ENCODE measurements at regions not wholly inside any gene's neighbourhood (a gene's known extent, or its start where the extent isn't known, plus 50 kb on each side); places are given as distances from the start of the nearest gene placed in this dataset.

- Histone ChIP-seq H3K18ac (ENCODE audit: low read depth, low read length) (no peak overlapping the region), H2BK20ac (ENCODE audit: low read depth, low read length) (no peak overlapping the region), H3K27ac (ENCODE audit: insufficient read depth, low read length) (no peak overlapping the region), H3K14ac (replicated peaks; ENCODE audit: low read depth, low read length) (no peak overlapping the region), H3K4me1 (ENCODE audit: control insufficient read depth, insufficient read depth, low read length) (no peaks in the 10 kb centered on the region), H3K27me3 (ENCODE audit: control insufficient read depth, insufficient read depth, low read length) (no peaks in the 10 kb centered on the region), H4K20me1 (ENCODE audit: insufficient read depth, low read length) (no peaks in the 10 kb centered on the region), H3K9ac (ENCODE audit: low read depth, low read length) (no peak overlapping the region), H3K23ac (ENCODE audit: low read depth, low read length) (no peak overlapping the region), H2AK9ac (replicated peaks; ENCODE audit: low read depth, low read length, poor library complexity) (no peak overlapping the region), H3K9me3 (ENCODE audit: control insufficient read depth, insufficient read depth, low read length) (no peaks in the 10 kb centered on the region), H3K4ac (ENCODE audit: low read depth, low read length) (no peak overlapping the region), H3K56ac (ENCODE audit: extremely low read depth, insufficient read depth, low read length) (no peak overlapping the region), H3K4me3 (ENCODE audit: insufficient read depth, low read depth, low read length) (no peak overlapping the region), H4K8ac (ENCODE audit: low read depth in 2 of 2, low read length in 2 of 2) (no peak overlapping the region), H4K5ac (ENCODE audit: low read depth, low read length) (no peak overlapping the region), H3K9me1 (ENCODE audit: insufficient read depth, low read length) (no peaks in the 10 kb centered on the region), H2BK15ac (ENCODE audit: low read depth, low read length) (no peak overlapping the region), H3K4me2 (ENCODE audit: low read depth, low read length) (no peak overlapping the region), H2BK5ac (ENCODE audit: low read depth, low read length, poor library complexity, severe bottlenecking) (no peak overlapping the region), H2AFZ (replicated peaks; ENCODE audit: low read length, poor library complexity) (no peak overlapping the region), H3K36me3 (ENCODE audit: control insufficient read depth, insufficient read depth, low read length) (no peaks in the 10 kb centered on the region), H2BK120ac (ENCODE audit: low read depth, low read length) (no peak overlapping the region), H2AK5ac (ENCODE audit: low read depth, low read length) (no peak overlapping the region), H3K79me1 (ENCODE audit: low read depth in 1 of 2, low read length in 2 of 2) (no peaks in the 10 kb centered on the region), H4K91ac (ENCODE audit: insufficient read depth, low read depth, low read length) (no peak overlapping the region)
- TF ChIP-seq FOS (IDR thresholded peaks at IDR 0.05; ENCODE audit: low read depth, low read length) (no peak), SMC3 (IDR thresholded peaks at IDR 0.05; ENCODE audit: low read depth, low read length) (no peak), CEBPB (IDR thresholded peaks at IDR 0.05; ENCODE audit: low read depth, low read length) (no peak), MAFK (IDR thresholded peaks at IDR 0.05; ENCODE audit: low read depth, low read length) (no peak), ELK1 (IDR thresholded peaks at IDR 0.05; ENCODE audit: borderline replicate concordance, low read depth, low read length) (no peak), RCOR1 (IDR thresholded peaks at IDR 0.05; ENCODE audit: insufficient replicate concordance, low read length) (no peak), MAZ (IDR thresholded peaks at IDR 0.05; ENCODE audit: borderline replicate concordance, low read depth, low read length) (no peak), USF2 (IDR thresholded peaks at IDR 0.05; ENCODE audit: low read depth, low read length) (no peak), CHD1 (IDR thresholded peaks at IDR 0.05; ENCODE audit: low read depth, low read length) (no peak), BHLHE40 (IDR thresholded peaks at IDR 0.05; ENCODE audit: low read depth, low read length) (no peak), MXI1 (IDR thresholded peaks at IDR 0.05; ENCODE audit: borderline replicate concordance, low read depth, low read length) (no peak), POLR2A (IDR thresholded peaks at IDR 0.05; ENCODE audit: low read depth, low read length) (no peak), CTCF (conservative IDR thresholded peaks at IDR 0.05; ENCODE audit: low read depth, low read length) (no peak), RAD21 (IDR thresholded peaks at IDR 0.05; ENCODE audit: low read length) (no peak), RFX5 (IDR thresholded peaks at IDR 0.05; ENCODE audit: low read depth, low read length) (no peak), NFE2L2 (IDR thresholded peaks at IDR 0.05; ENCODE audit: low read depth, low read length) (no peak)
- in situ Hi-C loops (cut with MboI; ENCODE audit: low sequenced_read_pairs) (no loop called here), intact Hi-C loops (cut with micrococcal nuclease) (no loop called here), dilution Hi-C loops (cut with HindIII; ENCODE audit: low sequenced_read_pairs, unreplicated experiment) (no loop called here)
- DNase-seq (peak; percentile 37), ATAC-seq (ENCODE audit: low read depth) (no peak)
- ChIA-PET CTCF (no interaction called here), POLR2A (ENCODE audit: unreplicated experiment) (interaction anchor here (0.7 kb wide), 1 partner anchor 490 kb away, joined by 3 read pairs; no protein-coding TSS in a partner anchor)
- no TSS peak for BruUV-seq (replicated peaks)
Measured at GRCh38 chr13:64855506-64855905, 2374.6 kb downstream of the PCDH9 start.
